ENCODE measurements at regions not wholly inside any gene's neighbourhood (a gene's known extent, or its start where the extent isn't known, plus 50 kb on each side); places are given as distances from the start of the nearest gene placed in this dataset.

DNA sequence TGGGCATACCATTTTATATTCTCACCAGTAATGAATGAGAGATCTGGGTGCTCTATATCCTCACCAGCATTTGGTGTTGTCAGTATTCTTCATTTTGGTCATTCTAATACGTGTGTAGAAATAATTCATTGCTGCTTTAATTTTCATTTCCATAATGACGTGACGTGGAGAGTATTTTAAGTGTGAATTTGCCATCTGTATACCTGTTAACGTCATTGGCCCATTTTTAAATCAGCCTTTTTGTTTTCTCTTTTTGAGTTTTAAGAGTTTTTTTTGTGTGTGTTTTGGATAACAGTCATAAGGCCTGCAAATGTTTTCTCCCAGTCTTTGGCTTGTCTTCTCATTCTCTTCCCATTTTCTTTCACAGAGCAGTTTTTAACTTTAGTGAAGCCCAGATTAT, 74.4 kb upstream of the SYT1 start:
- Histone ChIP-seq H3K4me1 (ENCODE audit: insufficient read depth, low read length) (no peaks in the 10 kb centered on the region), H3K27me3 (ENCODE audit: control insufficient read depth in 1 of 2, insufficient read depth in 2 of 2, low read length in 2 of 2) (no peaks in the 10 kb centered on the region), H3K27ac (ENCODE audit: low read depth in 1 of 2, low read length in 2 of 2) (no peak overlapping the region), H3K9me3 (ENCODE audit: control insufficient read depth in 1 of 2, insufficient read depth in 1 of 2, low read length in 2 of 2) (peaks cover 0 to 4% of the 10 kb centered on the region in 2 experiments), H3K36me3 (ENCODE audit: insufficient read depth, low read length) (no peaks in the 10 kb centered on the region), H3K4me3 (ENCODE audit: low read length) (no peak overlapping the region)
- Mint-ChIP-seq H3K4me1 (ENCODE audit: low read depth) (no peaks in the 10 kb centered on the region), H3K27me3 (no peaks in the 10 kb centered on the region), H3K27ac (no peak overlapping the region), H3K4me3 (no peak overlapping the region), H3K9me3 (peaks cover 3% of the 10 kb centered on the region), H3K36me3 (ENCODE audit: low read depth) (no peaks in the 10 kb centered on the region)
- intact Hi-C loops (cut with DNase I, micrococcal nuclease): no loop called here
- no peak for DNase-seq
- ChIA-PET POLR2A (no interaction called here), CTCF (no interaction called here)
- TF ChIP-seq, protein P1, sequence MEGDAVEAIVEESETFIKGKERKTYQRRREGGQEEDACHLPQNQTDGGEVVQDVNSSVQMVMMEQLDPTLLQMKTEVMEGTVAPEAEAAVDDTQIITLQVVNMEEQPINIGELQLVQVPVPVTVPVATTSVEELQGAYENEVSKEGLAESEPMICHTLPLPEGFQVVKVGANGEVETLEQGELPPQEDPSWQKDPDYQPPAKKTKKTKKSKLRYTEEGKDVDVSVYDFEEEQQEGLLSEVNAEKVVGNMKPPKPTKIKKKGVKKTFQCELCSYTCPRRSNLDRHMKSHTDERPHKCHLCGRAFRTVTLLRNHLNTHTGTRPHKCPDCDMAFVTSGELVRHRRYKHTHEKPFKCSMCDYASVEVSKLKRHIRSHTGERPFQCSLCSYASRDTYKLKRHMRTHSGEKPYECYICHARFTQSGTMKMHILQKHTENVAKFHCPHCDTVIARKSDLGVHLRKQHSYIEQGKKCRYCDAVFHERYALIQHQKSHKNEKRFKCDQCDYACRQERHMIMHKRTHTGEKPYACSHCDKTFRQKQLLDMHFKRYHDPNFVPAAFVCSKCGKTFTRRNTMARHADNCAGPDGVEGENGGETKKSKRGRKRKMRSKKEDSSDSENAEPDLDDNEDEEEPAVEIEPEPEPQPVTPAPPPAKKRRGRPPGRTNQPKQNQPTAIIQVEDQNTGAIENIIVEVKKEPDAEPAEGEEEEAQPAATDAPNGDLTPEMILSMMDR (IDR thresholded peaks at IDR 0.05): no peak
- no peak for ATAC-seq (ENCODE audit: poor library complexity)

DNA sequence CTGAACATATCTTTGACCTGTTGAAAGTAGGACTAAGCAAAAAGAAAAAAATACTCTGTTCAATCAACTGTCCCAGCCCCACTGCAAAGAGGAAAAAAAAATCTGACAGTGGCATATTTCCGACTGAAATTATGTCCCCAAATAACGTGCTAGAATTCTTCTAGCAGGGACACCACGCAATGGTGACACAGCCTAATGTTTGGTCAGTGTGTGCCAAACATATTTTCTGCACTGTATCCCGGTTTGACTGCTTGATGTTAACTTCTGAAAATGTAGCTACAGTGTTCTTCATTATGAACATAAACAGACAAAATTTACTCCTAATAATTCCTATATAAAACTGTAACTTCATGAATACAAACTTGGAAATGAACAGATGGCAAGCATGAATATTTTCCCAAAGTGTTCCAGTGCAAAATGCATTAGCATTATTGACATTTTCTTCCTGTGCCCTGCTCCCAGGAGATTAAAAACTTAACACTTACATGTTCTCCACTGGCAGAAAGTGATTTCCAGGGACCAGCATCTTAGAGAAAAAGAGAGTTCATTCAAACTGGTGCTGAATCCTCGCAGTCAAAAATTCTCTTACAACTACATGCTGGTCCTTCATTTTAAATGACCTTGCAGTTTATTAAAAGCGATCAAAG, 72.4 kb upstream of the SYT1 start:
- TF ChIP-seq, protein P1 (IDR thresholded peaks at IDR 0.05): no peak
- intact Hi-C loops (cut with DNase I, micrococcal nuclease): no loop called here
- no peak overlapping the region for H3K27ac Mint-ChIP-seq

DNA sequence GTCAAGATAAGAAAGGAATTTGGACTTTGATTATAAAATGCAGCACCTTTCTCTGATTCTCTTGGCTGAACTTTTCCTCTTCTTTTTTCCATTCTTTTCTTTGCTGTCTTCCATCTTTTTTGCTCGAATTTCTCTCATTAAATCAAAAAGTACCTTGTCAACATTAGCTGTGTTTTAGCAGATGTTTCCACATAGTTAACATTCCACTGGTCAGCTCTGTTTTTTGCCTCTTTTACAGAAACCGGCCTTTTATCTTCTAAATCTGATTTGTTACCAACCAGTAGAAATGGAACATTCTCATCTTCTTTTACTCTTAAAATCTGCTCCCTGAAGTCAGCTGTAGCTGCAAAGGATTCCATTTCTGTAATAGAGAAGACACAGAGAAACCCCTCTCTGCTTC, 71.1 kb upstream of the SYT1 start:
- DNase-seq (no peak), ATAC-seq (ENCODE audit: poor library complexity) (no peak)
- no peak overlapping the region for H3K27ac Mint-ChIP-seq
- H3K27me3 Mint-ChIP-seq: no peaks in the 10 kb centered on the region
- H3K4me1 Mint-ChIP-seq (ENCODE audit: low read depth): no peaks in the 10 kb centered on the region
- H3K36me3 ChIP-seq (ENCODE audit: insufficient read depth, low read length): no peaks in the 10 kb centered on the region
- peaks cover 0 to 8% of the 10 kb centered on the region in 2 experiments for H3K9me3 ChIP-seq (ENCODE audit: control insufficient read depth in 1 of 2, insufficient read depth in 1 of 2, low read length in 2 of 2)
- no peak overlapping the region for H3K27ac ChIP-seq (ENCODE audit: low read depth in 1 of 2, low read length in 2 of 2)
- ChIA-PET POLR2A (no interaction called here), CTCF (no interaction called here)
- no peaks in the 10 kb centered on the region for H3K27me3 ChIP-seq (ENCODE audit: control insufficient read depth in 1 of 2, insufficient read depth in 2 of 2, low read length in 2 of 2)
- no peak overlapping the region for H3K4me3 ChIP-seq (ENCODE audit: low read length)
- no peak overlapping the region for H3K4me3 Mint-ChIP-seq
- H3K4me1 ChIP-seq (ENCODE audit: insufficient read depth, low read length): no peaks in the 10 kb centered on the region
- no peaks in the 10 kb centered on the region for H3K36me3 Mint-ChIP-seq (ENCODE audit: low read depth)
- TF ChIP-seq, protein P1 (IDR thresholded peaks at IDR 0.05): no peak
- H3K9me3 Mint-ChIP-seq: peaks cover 3% of the 10 kb centered on the region
- intact Hi-C loops (cut with DNase I, micrococcal nuclease): no loop called here

More for the DNA sequence above, 72.4 kb upstream of the SYT1 start:
- Mint-ChIP-seq H3K36me3 (ENCODE audit: low read depth) (no peaks in the 10 kb centered on the region), H3K27me3 (no peaks in the 10 kb centered on the region), H3K4me3 (no peak overlapping the region), H3K9me3 (peaks cover 3% of the 10 kb centered on the region), H3K4me1 (ENCODE audit: low read depth) (no peaks in the 10 kb centered on the region)
- DNase-seq: no peak
- ChIA-PET POLR2A (no interaction called here), CTCF (no interaction called here)
- H3K4me3 ChIP-seq (ENCODE audit: low read length): no peak overlapping the region
- peaks cover 0 to 8% of the 10 kb centered on the region in 2 experiments for H3K9me3 ChIP-seq (ENCODE audit: control insufficient read depth in 1 of 2, insufficient read depth in 1 of 2, low read length in 2 of 2)
- no peaks in the 10 kb centered on the region for H3K27me3 ChIP-seq (ENCODE audit: control insufficient read depth in 1 of 2, insufficient read depth in 2 of 2, low read length in 2 of 2)
- no peaks in the 10 kb centered on the region for H3K36me3 ChIP-seq (ENCODE audit: insufficient read depth, low read length)
- no peak for ATAC-seq (ENCODE audit: poor library complexity)
- H3K27ac ChIP-seq (ENCODE audit: low read depth in 1 of 2, low read length in 2 of 2): no peak overlapping the region
- H3K4me1 ChIP-seq (ENCODE audit: insufficient read depth, low read length): no peaks in the 10 kb centered on the region
